NCI-H1417 (cell line): ENCODE measurements at regions not wholly inside any gene's neighbourhood (a gene's known extent, or its start where the extent isn't known, plus 50 kb on each side); places are given as distances from the start of the nearest gene placed in this dataset.

Experiments
- DNase-seq, 3 experiments: peaks; one replicate each; lab custom pipeline; 2025; lab: John Stamatoyannopoulos, UW

DNA sequence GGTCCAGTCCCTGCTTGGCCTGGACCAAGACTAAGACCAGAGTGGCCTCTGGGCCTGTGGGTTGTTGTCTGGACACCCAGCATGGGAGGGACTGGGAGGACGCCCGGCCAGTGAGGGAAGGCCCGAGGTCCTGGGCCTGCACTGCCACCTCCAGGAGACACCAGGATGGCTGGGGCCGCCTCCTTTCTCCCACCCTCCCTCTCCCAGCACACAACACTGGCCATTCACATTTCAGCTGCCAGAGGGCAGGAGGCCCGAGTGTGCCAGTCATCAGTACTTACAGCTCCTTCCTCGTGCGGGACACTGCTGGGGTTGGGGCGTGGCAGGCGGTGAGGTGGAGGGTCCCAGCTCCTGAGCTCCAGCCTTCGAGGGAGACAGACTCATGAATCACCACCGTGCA, 133.5 kb downstream of the ASB1 start:
- no peak for DNase-seq

DNA sequence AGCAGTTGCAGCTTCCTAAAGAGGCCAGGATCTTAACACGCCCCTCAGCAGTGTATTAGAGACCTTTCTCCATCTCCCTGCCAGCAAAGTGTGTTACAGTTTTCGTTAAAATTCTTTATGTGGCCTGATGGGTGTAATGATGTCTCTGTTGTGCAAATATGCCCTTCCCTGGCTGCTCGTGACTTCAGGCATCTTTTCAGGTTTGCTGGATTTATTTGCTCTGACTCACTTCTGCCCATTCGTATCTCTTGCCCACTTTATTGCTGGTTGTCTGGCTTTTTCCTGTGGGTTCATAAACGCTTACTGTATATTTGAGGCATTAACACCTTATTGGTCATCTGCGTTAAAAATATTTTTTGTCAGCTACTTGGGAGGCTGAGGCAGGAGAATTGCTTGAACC, 134.5 kb downstream of the ASB1 start:
- DNase-seq = no peak

DNA sequence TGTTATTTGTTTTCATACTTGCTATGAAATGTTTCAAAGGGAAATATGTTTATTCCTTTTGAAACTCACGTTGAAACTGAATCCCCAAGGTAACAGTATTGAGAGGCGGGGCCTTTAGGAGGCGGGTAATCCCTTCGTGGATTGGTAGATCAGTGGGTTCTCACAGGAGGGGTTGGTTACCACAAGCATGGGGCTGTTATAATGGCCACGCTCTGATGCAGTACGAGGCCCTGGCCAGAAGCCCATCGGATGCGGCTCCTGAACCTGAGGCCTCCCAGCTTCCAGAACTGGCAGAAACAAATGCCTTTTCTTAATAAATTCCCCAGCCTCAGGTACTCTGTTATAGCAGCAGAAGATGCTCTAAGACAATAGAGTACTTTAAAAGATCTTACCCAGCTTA, 135.7 kb downstream of the ASB1 start:
- no peak for DNase-seq

DNA sequence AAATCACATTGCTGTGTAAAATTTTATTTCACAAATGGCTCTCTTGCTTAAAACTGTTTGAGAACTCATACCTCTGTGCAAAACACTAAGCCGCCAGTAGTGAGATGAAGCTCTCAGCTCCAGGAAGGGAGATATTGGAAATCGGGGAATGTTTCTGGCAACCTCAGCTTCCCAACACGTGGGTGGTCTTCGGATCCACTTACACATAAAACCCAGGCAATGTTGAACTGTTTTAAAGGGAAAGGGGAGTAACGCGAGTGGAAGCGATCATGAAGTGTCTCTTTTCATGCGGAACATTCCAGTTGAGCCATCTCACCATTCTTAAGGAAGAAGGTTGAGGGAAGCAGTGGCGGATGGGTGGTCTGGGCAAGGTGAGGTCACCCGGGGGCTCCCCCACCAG, 136.8 kb downstream of the ASB1 start:
- DNase-seq = no peak

DNA sequence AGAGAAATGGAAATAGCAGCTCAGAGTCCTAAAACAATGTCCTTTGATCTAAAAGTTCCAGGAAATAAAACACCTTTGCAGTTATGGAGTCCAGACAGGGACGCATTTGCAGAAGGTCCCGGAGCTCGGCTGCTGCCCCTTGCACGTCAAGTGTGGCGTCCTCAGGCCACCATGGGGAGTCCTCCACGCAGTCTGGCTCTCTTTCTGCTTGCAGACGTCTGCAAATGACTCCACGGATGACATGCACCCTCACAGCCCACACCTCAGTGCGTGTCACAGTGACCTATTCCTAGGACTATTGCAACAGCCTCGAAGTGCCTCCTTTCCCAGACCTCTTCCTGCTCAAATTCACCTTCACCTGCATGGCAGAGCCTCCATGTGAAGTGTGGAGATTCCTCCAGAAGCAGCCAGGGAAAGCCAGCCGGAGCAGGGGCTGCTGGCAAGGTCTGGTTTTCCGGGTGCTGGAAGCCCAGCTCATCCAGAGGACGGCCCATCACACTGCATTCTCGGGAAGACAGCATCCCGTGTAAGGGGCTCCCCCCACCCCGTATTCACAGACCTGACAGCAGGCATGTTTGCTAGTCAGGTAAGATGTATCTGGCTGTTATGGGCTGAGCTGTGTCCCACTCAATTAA, 137.7 kb downstream of the ASB1 start:
- no peak for DNase-seq

DNA sequence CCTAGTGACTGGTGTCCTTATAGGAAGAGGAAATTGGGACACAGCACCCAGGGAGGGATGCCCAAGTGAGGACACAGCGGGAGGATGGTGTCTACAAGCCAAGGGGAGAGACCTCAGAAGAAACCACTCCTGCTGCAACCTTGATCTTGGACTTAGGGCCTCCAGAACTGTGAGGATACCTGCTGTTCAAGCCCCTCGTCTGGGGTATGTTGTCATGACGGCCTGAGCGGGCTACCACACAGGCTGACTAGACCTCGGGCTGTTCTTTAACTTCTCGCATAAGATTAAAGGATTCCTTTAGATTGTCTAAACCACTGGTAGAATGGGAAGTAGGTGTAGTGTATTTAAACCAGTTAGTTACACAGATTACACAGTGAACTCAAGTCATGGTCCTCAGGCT, 138.3 kb downstream of the ASB1 start:
- DNase-seq = no peak

DNA sequence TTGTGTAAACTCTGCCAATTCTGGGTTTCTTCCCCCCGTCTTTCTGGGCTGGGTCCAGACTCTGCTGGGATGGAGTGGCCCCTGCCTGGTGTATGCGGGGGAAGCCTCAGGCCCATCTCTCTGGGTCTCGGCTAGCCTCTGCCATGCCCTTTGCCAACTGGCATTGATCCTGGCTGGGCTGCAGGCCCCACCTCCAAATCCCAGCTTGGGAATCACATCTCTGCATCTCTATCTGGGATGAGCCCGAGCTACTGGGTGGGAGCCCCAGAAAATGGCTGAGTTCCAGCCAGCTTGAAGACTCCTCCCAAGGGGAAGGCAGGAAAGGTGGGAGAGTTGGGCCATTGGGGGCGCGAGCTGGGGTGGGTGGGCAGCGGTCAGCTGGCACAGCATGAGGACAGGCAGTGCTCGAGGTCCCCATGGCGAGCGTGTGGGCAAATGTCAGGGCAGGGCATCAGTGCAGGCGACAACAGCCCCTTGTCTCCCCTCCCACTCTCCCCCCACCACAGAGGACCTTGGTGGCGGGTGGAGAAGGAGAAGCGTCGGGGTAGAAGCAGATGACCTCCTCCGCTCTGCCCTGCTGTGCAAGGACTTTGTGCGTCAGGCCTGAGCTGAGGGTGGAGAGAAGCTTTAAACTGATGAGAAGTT, 139.4 kb downstream of the ASB1 start:
- DNase-seq = no peak

DNA sequence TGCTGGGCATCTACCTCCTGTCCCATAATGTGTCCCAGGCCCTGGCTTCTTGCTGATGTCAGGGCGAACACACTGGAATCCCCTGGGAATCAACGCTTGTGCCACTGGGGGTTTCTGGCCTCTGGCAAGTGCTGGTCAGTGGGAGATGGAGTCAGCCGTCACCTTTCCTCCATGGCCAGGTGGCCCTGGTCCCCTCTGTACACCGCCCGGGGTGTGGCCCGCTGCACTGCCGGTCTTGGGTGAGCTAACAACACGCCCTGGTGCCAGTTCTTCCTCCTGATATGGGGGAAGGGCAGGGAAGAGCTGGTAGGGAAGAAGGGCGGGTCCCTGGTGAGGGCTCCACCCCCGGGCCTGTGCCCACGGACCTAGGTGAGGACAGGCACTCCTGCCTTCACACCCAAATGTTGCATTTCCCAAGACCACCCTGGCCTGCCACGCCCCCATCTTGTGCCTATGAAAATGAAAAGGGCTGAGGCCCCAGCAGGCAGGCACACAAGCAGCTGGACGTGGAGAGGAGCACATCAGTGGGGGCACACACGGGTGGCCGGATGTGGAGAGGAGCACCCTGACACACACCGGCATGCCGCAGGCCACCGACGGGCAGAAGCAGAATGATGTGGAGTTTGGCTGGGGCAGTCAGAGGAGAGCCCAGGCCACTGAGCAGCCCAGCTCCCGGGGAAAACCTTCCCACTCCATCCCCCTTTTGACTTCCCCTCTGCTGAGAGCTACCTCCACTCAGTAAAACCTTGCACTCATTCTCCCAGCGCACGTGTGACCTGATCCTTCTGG, 140.5 kb downstream of the ASB1 start:
- no peak for DNase-seq

DNA sequence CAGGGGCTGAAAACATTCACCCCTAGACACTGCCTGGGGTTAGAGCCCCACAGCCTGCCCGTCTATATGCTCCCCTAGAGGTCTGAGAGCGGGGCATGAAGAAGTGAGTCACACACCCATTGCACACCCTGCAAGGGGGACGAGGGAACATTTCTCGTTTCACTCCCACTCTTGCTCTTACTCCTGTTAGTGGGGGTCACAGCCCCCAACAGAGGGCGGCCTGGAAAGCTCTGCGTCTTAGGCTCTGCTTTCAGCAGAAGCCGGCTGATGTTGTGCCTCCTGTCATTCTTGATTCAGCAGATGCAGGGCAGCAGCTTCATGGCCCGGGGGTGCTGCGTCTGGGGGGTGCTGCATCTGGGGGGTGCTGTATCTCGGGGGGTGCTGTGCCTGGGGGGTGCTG, 141.3 kb downstream of the ASB1 start:
- no peak for DNase-seq

DNA sequence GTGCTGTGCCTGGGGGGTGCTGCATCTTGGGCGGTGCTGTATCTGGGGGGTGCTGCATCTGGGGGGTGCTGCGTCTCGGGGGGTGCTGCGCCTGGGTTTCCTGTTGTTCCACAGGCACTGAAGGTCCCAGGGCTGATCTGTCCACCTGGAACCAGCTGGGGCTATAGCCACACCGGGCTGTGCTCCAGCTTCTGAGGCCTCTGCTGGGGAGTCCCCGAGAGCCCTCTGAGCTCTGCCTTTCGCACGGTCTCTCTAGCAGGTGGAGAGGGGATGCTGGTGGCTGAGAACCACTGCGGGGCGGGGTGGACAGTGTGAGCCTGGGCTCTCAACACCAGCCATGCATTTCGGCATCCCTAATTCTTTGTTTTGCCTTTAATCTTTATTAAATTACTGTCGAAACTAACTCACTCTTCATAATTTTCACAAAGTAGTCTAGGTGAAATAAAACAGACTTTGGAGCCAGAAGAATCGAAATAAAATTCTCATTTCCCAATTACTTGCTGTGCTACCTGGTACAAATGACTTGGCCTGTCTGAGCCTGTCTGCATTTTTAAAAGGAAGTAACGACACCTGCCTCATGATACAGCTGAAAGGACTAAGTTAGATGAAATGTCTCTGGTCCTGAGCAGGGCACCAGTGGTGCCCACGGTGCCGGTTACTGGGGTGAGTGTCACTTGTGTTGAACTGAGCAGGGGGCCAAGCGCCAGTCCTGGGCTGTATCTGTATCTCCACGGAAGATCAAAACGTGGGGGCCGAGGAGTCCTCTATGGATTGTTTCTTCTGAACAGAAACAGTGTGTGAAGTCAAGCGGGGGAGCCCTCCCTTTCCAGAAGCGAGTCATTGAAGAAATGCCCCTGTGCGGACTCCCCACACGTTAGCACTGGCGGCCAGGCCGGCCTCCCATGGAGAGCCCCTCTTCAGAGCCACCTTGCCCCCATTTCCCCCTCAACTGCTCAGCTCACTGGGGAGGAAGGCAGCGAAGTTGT, 142.0 kb downstream of the ASB1 start:
- DNase-seq = no peak

DNA sequence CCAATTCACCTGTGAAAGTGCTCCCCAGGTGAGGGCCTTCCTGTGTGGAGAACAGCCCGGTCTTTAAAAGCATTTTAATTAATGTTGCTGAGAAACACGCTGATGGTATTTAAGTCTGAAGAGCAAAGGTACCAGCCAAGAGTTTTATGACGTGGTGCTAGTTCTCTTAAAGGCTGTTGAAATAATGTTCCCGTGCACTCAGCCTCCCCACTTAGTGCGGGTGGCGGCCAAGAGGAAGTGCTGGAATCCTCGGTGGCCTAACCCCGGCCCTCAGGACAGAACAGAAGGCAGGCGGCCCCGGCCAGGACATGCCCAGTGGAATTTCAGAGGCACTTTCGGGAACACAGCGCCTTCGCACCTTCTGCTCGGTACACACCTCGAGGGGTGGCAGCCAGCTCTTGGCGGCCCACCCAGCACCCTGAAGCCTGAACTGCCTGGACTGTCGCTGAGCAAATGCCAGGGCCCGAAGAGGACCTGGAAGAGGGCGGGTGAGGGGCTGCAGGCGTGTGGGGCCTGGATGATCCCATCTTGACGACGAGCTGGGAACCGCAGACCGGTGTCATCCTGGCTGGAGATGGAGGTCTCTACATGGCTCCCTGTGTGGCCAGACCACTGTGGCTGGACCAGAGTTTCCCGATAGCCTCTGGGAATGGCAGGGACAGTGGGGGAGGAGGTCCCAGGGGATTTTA, 142.9 kb downstream of the ASB1 start:
- DNase-seq = no peak

DNA sequence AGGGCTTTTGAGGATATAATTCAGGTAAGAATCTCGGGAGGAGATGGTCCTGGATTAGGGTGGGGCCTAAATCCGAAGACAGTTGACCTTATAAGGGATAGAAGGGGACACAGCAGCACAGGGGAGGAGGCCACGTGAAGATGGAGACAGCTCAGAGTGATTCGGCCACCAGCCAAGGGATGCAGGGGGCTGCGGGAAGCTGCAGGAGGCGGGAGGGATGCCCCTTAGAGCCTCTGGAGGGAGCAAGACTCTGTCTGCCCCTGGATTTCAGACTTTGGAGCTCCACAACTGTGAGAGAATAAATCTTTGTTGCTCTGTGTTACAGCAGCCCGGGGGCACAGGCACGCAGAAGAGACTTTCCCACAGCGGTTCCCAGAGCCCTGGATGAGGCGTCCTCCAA, 143.7 kb downstream of the ASB1 start:
- DNase-seq = no peak

DNA sequence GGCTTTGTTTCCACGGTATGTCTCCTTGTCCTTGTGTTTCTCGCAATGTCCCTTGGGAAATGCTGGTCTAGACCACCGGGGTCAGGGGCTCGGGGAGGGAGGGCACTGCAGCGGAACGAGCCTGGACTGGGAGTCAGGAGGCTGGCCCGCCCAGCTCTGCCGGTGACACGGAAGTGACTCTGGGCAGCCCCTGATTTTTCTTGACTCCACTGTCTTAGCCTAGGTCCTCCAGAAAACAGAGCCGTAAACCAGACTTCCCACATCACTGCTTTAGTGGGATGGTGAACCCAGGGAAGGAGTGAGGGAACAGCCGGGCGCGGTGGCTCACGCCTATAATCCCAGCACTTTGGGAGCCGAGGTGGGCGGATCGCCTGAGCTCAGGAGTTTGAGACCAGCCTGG, 144.2 kb downstream of the ASB1 start:
- DNase-seq = no peak

DNA sequence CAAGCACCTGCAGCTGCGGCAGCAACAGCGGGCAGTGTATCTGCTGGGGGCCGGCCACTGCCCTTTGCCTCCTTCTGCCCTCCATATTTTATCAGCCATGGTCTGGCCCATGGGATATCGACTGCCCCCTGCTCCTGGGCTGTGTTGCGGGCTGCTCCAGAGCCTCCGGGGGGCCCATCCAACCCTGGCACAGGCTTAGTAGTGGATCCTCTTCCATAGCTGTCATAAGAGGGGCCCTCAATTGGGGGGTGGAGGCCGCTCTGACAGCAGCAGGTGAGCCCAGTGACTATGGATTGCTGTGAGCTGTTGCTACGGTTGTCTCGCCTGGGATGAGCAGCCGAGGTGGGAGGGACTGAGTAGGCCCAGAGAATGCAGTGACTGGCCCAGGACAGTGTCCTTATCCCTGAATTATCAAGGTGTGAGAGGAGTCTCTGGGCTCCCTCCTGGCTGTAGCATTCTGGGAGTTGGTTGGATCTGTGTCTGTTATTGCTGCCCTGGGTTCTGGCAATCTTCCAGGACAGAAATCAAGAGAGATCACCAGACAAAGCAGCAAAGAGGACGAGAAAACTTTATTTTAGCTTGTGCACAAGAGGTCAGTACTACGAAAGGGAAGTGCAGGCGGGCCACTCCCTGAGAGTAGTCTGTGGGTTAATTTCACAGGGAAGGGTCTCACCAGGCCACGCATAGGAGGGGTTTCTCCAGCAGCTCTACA, 145.1 kb downstream of the ASB1 start:
- DNase-seq = no peak

DNA sequence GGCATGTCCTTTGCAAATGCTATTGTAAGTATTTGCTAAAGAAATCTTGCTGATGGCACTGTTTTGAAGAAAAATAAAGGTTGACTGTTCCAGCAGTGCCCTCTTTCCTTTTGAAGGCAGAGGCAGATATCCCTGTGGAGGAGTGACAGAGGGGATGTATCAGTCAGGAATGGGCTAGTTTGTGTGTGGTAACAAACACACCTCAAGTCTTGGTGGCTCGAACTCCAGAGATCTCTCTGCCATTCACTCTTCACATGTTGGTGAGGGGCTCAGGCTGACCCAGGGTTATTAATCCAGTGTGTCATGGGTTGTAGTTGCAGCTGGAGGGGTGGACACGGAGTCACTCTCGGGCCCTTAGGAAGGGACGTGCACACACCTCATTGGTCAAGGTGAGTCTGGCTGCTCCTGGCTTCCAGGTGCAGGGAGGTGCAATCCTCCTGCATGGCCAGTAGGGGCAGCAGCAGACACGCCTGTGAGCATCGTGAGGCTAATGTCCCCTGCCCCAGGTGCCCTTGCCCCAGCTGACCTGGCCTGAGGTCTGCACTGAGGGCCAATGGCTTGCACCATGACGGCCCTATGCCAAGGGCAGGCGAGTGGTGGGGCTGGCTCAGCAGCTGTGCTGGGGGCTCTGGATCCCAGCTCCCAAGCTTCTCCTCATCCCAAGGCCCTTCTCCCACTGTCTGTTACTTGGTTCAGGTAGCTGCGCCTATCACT, 146.5 kb downstream of the ASB1 start:
- no peak for DNase-seq

DNA sequence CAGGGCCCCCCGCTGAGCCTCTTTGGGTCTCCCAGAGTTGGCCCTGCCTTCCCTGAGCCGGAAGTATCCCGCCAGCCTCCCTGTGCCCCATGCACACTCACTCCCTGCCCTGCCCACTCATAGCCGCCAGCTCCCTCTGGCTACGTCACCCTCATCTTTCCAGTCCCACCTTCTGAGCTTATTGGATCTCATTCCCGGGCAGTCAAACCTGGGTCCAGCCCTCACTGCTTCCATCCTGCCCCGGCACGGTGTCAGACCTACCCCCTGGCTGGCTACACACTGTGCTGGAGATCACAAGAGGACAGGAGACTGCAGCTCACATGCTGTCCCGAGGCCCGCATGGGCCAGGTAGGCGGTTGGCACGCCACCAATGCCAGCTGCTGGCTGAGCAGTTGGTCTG, 147.2 kb downstream of the ASB1 start:
- no peak for DNase-seq

DNA sequence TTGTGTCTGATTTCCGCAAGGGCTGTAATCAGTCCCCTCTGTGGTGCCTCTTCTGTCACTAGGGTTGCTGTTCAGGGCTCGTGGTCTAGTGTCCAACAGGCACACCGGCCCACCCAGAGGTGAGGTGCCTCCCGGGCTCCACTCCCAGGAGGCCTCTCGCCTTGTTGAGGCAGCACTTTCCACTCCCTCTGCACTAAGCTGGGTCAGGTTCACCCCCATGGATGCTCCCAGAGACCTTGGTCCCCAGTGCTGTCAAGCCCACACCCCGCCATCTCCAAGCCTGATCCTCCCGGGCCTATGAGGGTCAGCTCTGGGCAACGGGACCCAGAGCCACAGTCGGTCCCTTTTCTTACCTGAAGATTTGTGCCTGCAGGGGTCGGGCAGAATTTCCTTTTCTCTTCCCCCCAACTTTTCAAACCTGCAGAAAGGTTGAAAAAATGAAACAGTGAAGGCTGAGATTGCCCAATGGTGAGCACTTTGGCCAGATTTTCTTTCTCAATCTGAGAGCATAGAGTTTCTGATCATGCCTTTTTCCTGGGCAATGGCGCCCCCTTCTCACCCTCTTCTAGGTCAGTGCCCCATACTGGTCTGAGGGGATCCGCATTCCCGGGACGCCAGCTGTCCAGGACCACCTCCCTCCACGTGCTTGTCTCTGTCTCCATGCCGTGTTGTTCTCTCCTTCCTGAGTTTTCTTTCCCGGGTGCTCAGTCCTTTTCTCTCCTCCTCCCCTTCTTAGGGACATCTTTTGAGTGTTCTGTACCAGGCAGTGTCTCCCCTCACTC, 148.0 kb downstream of the ASB1 start:
- DNase-seq = no peak

DNA sequence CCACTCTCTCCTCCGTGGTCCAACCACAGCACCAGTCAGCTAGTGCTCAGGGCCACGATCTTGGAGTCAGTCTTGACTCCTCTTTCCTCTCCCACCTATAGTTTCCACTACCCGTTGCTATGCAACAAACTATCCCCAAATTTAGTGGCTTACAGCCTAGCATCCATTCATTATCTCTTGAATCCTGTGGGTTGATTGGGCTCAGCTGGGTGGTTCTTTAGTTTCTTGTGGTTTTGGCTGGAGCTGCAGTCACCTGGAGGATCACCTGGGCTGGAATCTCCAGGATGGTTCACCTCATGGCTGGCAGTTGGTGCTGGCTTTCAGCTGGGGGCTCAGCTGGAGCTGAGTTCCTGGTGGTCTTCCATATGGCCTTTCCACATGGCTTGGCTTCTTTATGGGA, 149.9 kb downstream of the ASB1 start:
- DNase-seq = no peak

DNA sequence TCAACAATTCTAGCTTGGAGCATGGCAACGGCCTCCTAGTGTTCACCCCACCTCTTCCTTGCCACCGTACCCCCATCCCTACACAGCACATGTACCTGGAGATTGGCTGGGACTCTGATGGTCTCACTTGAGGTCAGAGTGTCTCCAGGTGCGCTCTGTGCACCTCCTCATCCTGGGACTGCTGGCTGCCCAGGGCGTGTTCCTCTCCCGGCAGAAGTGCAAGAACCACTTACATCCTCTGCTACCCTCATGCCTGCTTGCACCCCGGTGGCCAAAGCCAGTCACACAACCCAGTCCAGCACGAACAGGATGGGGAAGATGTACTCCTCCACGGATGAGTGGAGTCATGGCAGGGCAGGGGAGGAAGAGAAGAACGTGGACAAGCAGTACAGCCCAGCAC, 151.5 kb downstream of the ASB1 start:
- DNase-seq = no peak

DNA sequence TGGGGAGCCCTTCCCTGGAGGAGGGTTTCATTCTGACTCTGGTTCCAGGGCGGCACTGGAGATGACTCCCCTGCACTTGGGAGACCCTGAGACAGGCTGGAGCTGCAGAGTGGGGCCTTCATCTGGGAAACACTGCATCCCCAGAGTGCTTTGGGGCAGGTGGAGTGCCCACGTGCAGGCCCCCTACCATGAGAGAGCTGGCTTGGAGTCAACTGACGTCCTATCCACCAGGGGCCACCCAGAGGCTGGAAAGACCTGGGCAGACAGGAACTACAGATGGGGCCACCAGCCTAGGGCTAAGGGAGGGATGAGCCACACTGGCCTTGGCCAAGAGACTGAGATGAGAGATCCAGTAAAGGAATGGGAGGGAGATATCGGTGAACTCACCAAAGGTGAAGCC, 153.8 kb downstream of the ASB1 start:
- no peak for DNase-seq
